Hepatic stellate cell (primary cell): ENCODE measurements at regions not wholly inside any gene's neighbourhood (a gene's known extent, or its start where the extent isn't known, plus 50 kb on each side); places are given as distances from the start of the nearest gene placed in this dataset.

Source experiments
- DNase-seq: peaks from one replicate; pipeline ENCODE4 v3.0.0; 2011; ENCODE audit warnings: low spot score

- DNase-seq: no peak
Measured at GRCh38 chr7:67762516-67762915, 765.9 kb downstream of the TYW1 start.

GRCh38 chr7:67764289-67764688 lies 767.7 kb downstream of the TYW1 start:
- DNase-seq: no peak

- no peak for DNase-seq
Measured at GRCh38 chr7:67765481-67766175, 769.0 kb downstream of the TYW1 start.

GRCh38 chr7:67766906-67767410 lies 770.3 kb downstream of the TYW1 start:
- no peak for DNase-seq

- no peak for DNase-seq
Measured at GRCh38 chr7:67771846-67772605, 775.4 kb downstream of the TYW1 start.

- no peak for DNase-seq
Measured at GRCh38 chr7:67773081-67773480, 776.4 kb downstream of the TYW1 start.

GRCh38 chr7:67777119-67777518 lies 780.5 kb downstream of the TYW1 start:
- no peak for DNase-seq

GRCh38 chr7:67781841-67782240 lies 785.2 kb downstream of the TYW1 start:
- DNase-seq: no peak

- no peak for DNase-seq
Measured at GRCh38 chr7:67786021-67786420, 789.4 kb downstream of the TYW1 start.

GRCh38 chr7:67788669-67789068 lies 792.0 kb downstream of the TYW1 start:
- DNase-seq: no peak

GRCh38 chr7:67791918-67792317 lies 795.3 kb downstream of the TYW1 start:
- DNase-seq: no peak

GRCh38 chr7:67794544-67794943 lies 797.9 kb downstream of the TYW1 start:
- no peak for DNase-seq

GRCh38 chr7:67803789-67804188 lies 807.2 kb downstream of the TYW1 start:
- no peak for DNase-seq

GRCh38 chr7:67805921-67806471 lies 809.4 kb downstream of the TYW1 start:
- DNase-seq: no peak

- no peak for DNase-seq
Measured at GRCh38 chr7:67807826-67808225, 811.2 kb downstream of the TYW1 start.

GRCh38 chr7:67809586-67809985 lies 813.0 kb downstream of the TYW1 start:
- DNase-seq: no peak

- DNase-seq: no peak
Measured at GRCh38 chr7:67813621-67814292, 817.1 kb downstream of the TYW1 start.

- no peak for DNase-seq
Measured at GRCh38 chr7:67817481-67817880, 820.8 kb downstream of the TYW1 start.

GRCh38 chr7:67821116-67821515 lies 824.5 kb downstream of the TYW1 start:
- DNase-seq: no peak

- DNase-seq: no peak
Measured at GRCh38 chr7:67823345-67823744, 826.7 kb downstream of the TYW1 start.

- no peak for DNase-seq
Measured at GRCh38 chr7:67825356-67825755, 828.7 kb downstream of the TYW1 start.

GRCh38 chr7:67841896-67842295 lies 845.3 kb downstream of the TYW1 start:
- no peak for DNase-seq

- no peak for DNase-seq
Measured at GRCh38 chr7:67842571-67842970, 845.9 kb downstream of the TYW1 start.
